Psoas muscle (tissue), 7 donors: ENCODE measurements at regions not wholly inside any gene's neighbourhood (a gene's known extent, or its start where the extent isn't known, plus 50 kb on each side); places are given as distances from the start of the nearest gene placed in this dataset.

ENCODE experiments used
- ATAC-seq, 4 donors: fragments of 200-7000 bp; cut with Tn5 transposase; one replicate each; pipeline ENCODE4 v1.9.1; 2020; ENCODE audit warnings: moderate library complexity in 3 of 4, mild to moderate bottlenecking in 2 of 4
- DNase-seq, 2 donors: peaks; one replicate each; pipeline ENCODE4 v3.0.0-alpha.2; 2020
- H3K27ac ChIP-seq: fragments of 200-600 bp; one replicate; pipeline ENCODE4 v1.8.0; 2022
- H3K27me3 ChIP-seq, 3 donors: fragments of 200-600 bp in 1 of 3; one replicate each; pipeline versions ENCODE4 v1.6.1 to v1.8.0; 2013 to 2022; ENCODE audit warnings: low read length in 2 of 3, mild to moderate bottlenecking in 2 of 3, moderate library complexity in 1 of 3; ENCODE audit not compliant: insufficient read depth in 3 of 3
- H3K36me3 ChIP-seq, 2 donors: fragments of 200-600 bp in 1 of 2; one replicate each; pipeline versions ENCODE4 v1.6.1 to v1.8.0; 2013 to 2022; ENCODE audit warnings: low read depth in 1 of 2, mild to moderate bottlenecking in 1 of 2, moderate library complexity in 1 of 2; ENCODE audit not compliant: insufficient read depth in 1 of 2
- H3K4me1 ChIP-seq: fragments of 200-600 bp; one replicate; pipeline ENCODE4 v1.8.0; 2022
- H3K4me3 ChIP-seq: fragments of 200-600 bp; one replicate; pipeline ENCODE4 v1.8.0; 2022; ENCODE audit warnings: mild to moderate bottlenecking
- H3K9me3 ChIP-seq: fragments of 200-600 bp; one replicate; pipeline ENCODE4 v1.8.0; 2022
- WGBS, 3 donors: extraction: QIAGEN DNeasy Blood & Tissue Kit; methylation state at CpG; one replicate each; pipeline versions ENCODE4 v1.1.6 to v1.1.7; 2013; 5-methylcytosine and 5-hydroxymethylcytosine counted together
- intact Hi-C, 2 donors: fragments of 100-400 bp; cut with DNase I; formaldehyde crosslinking; loops; one replicate each; pipeline versions ENCODE4 v1.11.0 to v1.14.2; 2022
- TF ChIP-seq, protein P1 (sequence below): fragments of 200-600 bp; IDR thresholded peaks from one replicate; pipeline ENCODE4 v1.8.0; 2022; ENCODE audit warnings: antibody characterized with exemption
- donor health status: healthy with polysubstance abuse.
- donor health status: DM: no; HTN: no; CAD: no; lungs with moderate emphysema.
- donor health status: Bipolar disorder and iron deficiency.
- donor health status: healthy.
- donor health status: DM: yes; HTN: yes; CAD: no.
- donor health status: DM: no; HTN: no; CAD: no.
- donor health status: DM: yes; HTN: yes; CAD: no.

DNA sequence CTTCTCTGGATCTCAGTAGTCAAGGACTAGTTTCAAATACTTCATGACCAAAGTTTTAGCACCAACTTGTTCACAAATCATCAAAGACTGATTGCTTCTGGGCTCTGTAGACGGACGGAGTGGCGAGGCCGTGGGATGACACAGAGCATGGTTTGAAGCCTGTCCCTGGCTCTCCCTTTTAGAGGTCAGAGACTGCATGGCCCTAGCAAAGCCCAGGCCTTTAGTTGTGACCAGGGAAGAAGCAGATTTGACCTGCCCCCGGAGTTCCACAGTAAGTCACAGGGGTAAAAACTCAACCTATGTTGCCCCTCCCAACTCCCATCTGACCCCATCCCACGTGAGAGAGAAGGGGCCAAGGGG, 90.4 kb downstream of the SYNE3 start:
- TF ChIP-seq, protein P1, sequence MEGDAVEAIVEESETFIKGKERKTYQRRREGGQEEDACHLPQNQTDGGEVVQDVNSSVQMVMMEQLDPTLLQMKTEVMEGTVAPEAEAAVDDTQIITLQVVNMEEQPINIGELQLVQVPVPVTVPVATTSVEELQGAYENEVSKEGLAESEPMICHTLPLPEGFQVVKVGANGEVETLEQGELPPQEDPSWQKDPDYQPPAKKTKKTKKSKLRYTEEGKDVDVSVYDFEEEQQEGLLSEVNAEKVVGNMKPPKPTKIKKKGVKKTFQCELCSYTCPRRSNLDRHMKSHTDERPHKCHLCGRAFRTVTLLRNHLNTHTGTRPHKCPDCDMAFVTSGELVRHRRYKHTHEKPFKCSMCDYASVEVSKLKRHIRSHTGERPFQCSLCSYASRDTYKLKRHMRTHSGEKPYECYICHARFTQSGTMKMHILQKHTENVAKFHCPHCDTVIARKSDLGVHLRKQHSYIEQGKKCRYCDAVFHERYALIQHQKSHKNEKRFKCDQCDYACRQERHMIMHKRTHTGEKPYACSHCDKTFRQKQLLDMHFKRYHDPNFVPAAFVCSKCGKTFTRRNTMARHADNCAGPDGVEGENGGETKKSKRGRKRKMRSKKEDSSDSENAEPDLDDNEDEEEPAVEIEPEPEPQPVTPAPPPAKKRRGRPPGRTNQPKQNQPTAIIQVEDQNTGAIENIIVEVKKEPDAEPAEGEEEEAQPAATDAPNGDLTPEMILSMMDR = no peak
- Histone ChIP-seq H3K9me3 (no peaks in the 10 kb centered on the region), H3K4me1 (no peaks in the 10 kb centered on the region), H3K27ac (no peak overlapping the region), H3K4me3 (no peak overlapping the region), H3K36me3 (no peaks in the 10 kb centered on the region), H3K27me3 (no peaks in the 10 kb centered on the region)
- 92 to 96% (median 95%) methylated on average over 6 of the region's 6 CpGs for WGBS, 3 donors
- intact Hi-C loops = no loop called here
- DNase-seq (no peak), ATAC-seq (no peak)

DNA sequence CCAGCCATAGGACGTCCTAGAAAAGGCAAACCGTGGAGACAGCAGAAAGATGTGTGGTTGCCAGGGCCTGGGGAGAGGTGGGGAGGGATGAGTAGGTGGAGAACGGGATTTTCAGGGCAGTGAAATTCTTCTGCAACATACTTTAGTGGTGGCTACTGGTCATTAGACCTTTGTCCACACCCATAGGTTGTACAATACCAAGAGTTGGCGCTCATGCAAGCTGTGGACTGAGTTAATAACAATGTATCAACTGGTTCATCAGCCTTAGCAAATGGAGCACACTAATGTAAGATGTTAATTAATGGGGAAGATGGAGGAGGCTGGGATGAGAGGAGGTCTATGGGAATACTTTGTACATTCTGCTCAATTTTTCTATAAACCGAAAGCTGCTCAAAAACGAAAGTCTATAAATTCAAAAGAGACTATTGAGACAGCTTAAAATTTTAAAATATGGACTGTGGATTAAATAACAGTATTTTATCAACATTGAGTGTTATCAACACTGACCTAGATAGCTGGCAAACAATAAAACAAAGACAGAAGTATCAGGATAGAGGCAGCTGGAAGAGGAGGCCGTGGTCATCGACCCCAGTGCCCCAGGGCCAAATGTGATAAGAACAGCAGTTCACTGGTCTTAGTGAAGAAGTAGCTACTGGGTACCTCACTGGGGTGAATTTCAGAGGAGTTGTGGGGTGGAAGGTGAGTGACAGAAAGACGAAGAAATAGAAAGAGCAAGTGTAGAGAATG, 90.9 kb downstream of the SYNE3 start:
- ATAC-seq (no peak), DNase-seq (no peak)
- TF ChIP-seq, protein P1 = no peak
- WGBS, 3 donors = 95 to 98% (median 96%) methylated on average over 9 of the region's 9 CpGs
- intact Hi-C loops = no loop called here
- Histone ChIP-seq H3K36me3 (no peaks in the 10 kb centered on the region), H3K27me3 (no peaks in the 10 kb centered on the region), H3K9me3 (no peaks in the 10 kb centered on the region), H3K27ac (no peak overlapping the region), H3K4me1 (no peaks in the 10 kb centered on the region), H3K4me3 (no peak overlapping the region)

DNA sequence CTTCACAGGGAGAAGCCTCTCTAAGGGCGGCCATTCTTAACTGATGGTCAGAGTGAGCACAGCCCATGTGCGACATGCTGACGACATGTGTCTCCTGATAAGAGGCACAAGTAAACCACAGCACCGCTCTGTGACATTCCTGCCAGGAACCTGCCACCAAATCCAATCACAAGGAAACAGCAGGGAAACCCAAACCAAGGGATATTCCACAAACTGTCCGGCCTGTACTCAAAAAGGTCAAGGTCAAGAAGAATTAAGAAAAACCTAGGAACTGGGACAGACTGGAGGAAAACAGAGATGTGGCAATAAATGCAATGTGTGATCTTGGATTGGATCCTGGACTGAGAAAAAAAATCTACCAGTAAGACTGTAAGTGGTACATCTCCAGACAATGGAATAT, 91.9 kb downstream of the SYNE3 start:
- Histone ChIP-seq H3K36me3 (peaks cover 0 to 8% of the 10 kb centered on the region in 2 donors), H3K27me3 (no peaks in the 10 kb centered on the region), H3K4me1 (no peaks in the 10 kb centered on the region), H3K9me3 (no peaks in the 10 kb centered on the region), H3K27ac (no peak overlapping the region), H3K4me3 (no peak overlapping the region)
- intact Hi-C loops = no loop called here
- TF ChIP-seq, protein P1 = no peak
- ATAC-seq (peak in 3 of 4 donors; percentile 21 to 48 (median 25)), DNase-seq (no peak)
- 79 to 89% (median 83%) methylated on average over 5 of the region's 5 CpGs for WGBS, 3 donors

DNA sequence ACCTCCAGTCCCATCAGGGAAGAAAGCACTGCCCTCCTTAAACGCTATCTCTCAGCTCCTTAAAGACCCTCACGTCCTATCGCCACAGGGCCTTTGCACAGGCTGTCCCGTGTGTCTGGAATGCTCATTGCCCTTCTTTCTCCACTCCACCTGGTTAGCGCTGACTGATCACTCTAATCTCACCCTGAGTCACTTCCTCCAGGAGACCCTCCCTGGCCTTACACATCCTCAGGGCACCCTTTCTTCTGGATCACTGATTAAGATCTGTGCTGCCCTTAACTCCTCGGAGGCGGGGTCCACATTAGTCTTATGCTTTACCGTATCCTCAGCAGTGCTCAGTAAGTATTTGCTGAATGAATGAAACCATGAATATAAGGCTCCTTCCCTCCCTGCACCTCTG, 94.7 kb downstream of the SYNE3 start:
- Histone ChIP-seq H3K36me3 (peaks cover 0 to 15% of the 10 kb centered on the region in 2 donors), H3K9me3 (no peaks in the 10 kb centered on the region), H3K4me3 (no peak overlapping the region), H3K27ac (no peak overlapping the region), H3K27me3 (no peaks in the 10 kb centered on the region), H3K4me1 (no peaks in the 10 kb centered on the region)
- 90 to 98% (median 96%) methylated on average over 8 of the region's 8 CpGs for WGBS, 3 donors
- DNase-seq (no peak), ATAC-seq (no peak)
- intact Hi-C loops = no loop called here
- TF ChIP-seq, protein P1 = no peak

DNA sequence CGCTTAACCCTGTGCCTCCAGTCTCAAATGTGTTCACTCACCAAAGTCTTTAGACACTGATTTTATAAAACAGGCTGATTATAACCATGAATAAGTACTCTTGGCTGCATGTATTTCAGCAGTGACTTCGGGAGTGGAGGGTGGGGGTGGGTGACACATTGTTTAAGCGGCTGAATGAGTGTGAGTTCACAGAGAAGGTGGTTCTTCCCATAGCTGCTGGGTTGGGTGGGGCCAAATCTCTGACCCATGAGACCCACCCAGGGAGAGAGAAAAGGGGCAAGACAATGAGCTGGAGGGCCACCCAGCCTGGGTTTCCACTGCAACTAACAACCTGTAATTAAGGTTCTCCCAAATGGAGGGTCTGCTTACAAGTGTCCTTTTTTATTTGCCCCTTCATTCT, 96.4 kb downstream of the SYNE3 start:
- Histone ChIP-seq H3K36me3 (peaks cover 0 to 23% of the 10 kb centered on the region in 2 donors), H3K27me3 (no peaks in the 10 kb centered on the region), H3K4me1 (no peaks in the 10 kb centered on the region), H3K27ac (no peak overlapping the region), H3K9me3 (no peaks in the 10 kb centered on the region), H3K4me3 (no peak overlapping the region)
- intact Hi-C loops = no loop called here
- ATAC-seq (no peak), DNase-seq (no peak)
- 89 to 95% (median 93%) methylated on average over 3 of the region's 3 CpGs for WGBS, 3 donors
- TF ChIP-seq, protein P1 = no peak
